ENCODE measurements at regions not wholly inside any gene's neighbourhood (a gene's known extent, or its start where the extent isn't known, plus 50 kb on each side); places are given as distances from the start of the nearest gene placed in this dataset.

DNA sequence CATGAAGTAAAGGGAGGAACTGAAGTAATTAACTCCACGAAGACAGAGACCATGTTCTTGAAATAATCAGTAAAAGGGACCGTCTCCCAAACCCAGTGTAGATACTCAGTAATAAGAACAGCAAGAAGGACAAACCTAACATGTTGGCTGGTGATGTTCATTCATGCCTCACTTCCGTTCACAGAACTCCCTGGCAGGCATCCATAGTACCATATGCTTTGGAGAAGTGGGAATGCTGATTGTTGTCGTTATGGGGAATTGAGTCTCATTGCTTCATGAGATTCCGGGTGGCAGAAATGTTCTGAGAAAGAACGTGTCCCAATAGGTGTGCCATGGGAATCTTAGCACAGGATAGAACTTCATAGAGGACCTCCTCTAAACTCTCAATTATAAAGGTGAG, 452.3 kb downstream of the ZSWIM6 start:
- DNase-seq (ENCODE audit: low spot score in 2 of 2) = no peak

GRCh38 chr5:61788548-61788947, 456.5 kb downstream of the ZSWIM6 start:
- intact Hi-C loops (cut with DNase I; ENCODE audit: low total_unique reads) = no loop called here
- 53 to 58% methylated on average over 2 of the region's 2 CpGs for WGBS, 2 donors
- no peak for DNase-seq (ENCODE audit: low spot score in 2 of 2)
- TF ChIP-seq CTCF (IDR thresholded peaks at IDR 0.05) (no peak), POLR2A (IDR thresholded peaks at IDR 0.05) (no peak)
- no peak overlapping the region for H3K4me3 ChIP-seq (ENCODE audit: low read depth, poor library complexity, severe bottlenecking)

More for the DNA sequence above, 452.3 kb downstream of the ZSWIM6 start:
- TF ChIP-seq POLR2A (IDR thresholded peaks at IDR 0.05) (no peak), CTCF (IDR thresholded peaks at IDR 0.05) (no peak)
- H3K4me3 ChIP-seq (ENCODE audit: low read depth, poor library complexity, severe bottlenecking) = no peak overlapping the region
- 51 to 58% methylated on average over 6 of the region's 6 CpGs for WGBS, 2 donors
- intact Hi-C loops (cut with DNase I; ENCODE audit: low total_unique reads) = no loop called here

GRCh38 chr5:61790007-61790406, 457.9 kb downstream of the ZSWIM6 start:
- DNase-seq (ENCODE audit: low spot score in 2 of 2) = no peak
- intact Hi-C loops (cut with DNase I; ENCODE audit: low total_unique reads) = no loop called here
- H3K4me3 ChIP-seq (ENCODE audit: low read depth, poor library complexity, severe bottlenecking) = no peak overlapping the region
- TF ChIP-seq CTCF (IDR thresholded peaks at IDR 0.05) = no peak
- no peak for TF ChIP-seq POLR2A (IDR thresholded peaks at IDR 0.05)

DNA sequence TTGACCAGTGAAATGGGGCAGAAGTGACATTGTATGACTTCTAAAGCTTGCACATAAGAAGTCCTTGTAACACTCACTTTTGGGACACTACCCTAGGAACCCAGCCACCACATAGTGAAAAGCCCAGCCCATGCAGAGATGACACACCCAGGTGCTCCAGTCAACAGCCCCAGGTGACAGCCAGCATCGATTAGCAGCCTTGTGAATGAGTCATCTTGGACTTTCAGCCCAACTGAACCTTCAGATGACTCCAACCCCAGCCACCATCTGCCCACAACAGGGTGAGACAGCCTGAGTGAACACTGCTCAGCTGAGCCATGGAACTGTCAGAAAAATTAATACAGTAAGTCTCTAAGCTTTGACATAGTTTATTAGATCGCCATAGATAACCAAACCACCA, 458.6 kb downstream of the ZSWIM6 start:
- DNase-seq (ENCODE audit: low spot score in 2 of 2) = no peak
- TF ChIP-seq CTCF (IDR thresholded peaks at IDR 0.05) (no peak), POLR2A (IDR thresholded peaks at IDR 0.05) (no peak)
- 73 to 74% methylated on average over 2 of the region's 2 CpGs for WGBS, 2 donors
- no peak overlapping the region for H3K4me3 ChIP-seq (ENCODE audit: low read depth, poor library complexity, severe bottlenecking)
- intact Hi-C loops (cut with DNase I; ENCODE audit: low total_unique reads) = no loop called here

DNA sequence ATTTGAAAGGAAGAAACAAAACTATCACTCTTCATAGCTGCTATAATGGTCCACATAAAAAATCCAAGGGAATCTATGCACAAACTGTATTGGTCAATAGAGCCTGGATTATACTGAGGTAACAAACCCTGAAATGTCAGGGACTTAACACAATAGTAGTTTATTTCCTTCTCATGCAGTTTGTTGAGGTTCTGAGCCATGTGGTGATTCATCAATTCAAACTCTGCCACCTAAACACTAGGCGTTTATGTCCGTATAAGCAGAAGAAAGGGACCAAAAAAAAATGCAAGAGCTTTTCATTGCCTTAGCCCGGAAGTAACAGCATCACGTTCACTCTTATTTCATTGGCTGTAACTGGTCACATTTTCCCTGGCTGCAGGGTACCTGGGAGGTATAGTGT, 464.7 kb downstream of the ZSWIM6 start:
- 83 to 93% methylated on average over 4 of the region's 4 CpGs for WGBS, 2 donors
- H3K4me3 ChIP-seq (ENCODE audit: low read depth, poor library complexity, severe bottlenecking) = no peak overlapping the region
- intact Hi-C loops (cut with DNase I; ENCODE audit: low total_unique reads) = no loop called here
- no peak for DNase-seq (ENCODE audit: low spot score in 2 of 2)
- TF ChIP-seq CTCF (IDR thresholded peaks at IDR 0.05) (no peak), POLR2A (IDR thresholded peaks at IDR 0.05) (no peak)

- DNase-seq (ENCODE audit: low spot score in 2 of 2) = no peak
- intact Hi-C loops (cut with DNase I; ENCODE audit: low total_unique reads) = no loop called here
- 90 to 94% methylated on average over 4 of the region's 4 CpGs for WGBS, 2 donors
- no peak overlapping the region for H3K4me3 ChIP-seq (ENCODE audit: low read depth, poor library complexity, severe bottlenecking)
- TF ChIP-seq CTCF (IDR thresholded peaks at IDR 0.05) (no peak), POLR2A (IDR thresholded peaks at IDR 0.05) (no peak)
These were observed 468.4 kb downstream of the ZSWIM6 start for GRCh38 chr5:61800450-61800849.

Data from lower leg skin (tissue), 4 donors.